Tibial nerve (tissue), 3 donors: ENCODE measurements at regions not wholly inside any gene's neighbourhood (a gene's known extent, or its start where the extent isn't known, plus 50 kb on each side); places are given as distances from the start of the nearest gene placed in this dataset.

ENCODE experiments used
- CTCF ChIP-seq, 5 experiments: fragments of 200-600 bp in 3 of 5; fragments of 450-650 bp in 2 of 5; sonication (generic) in 3 of 5; IDR thresholded peaks; one replicate each; pipeline ENCODE4 v1.5.1; 2016 to 2019; ENCODE audit warnings: antibody characterized with exemption in 5 of 5, mild to moderate bottlenecking in 3 of 5, moderate library complexity in 2 of 5
- POLR2A ChIP-seq, 2 donors: fragments of 450-650 bp; IDR thresholded peaks; one replicate each; pipeline ENCODE4 v1.6.1; 2017; ENCODE audit warnings: antibody characterized with exemption in 2 of 2, mild to moderate bottlenecking in 2 of 2, moderate library complexity in 2 of 2

- TF ChIP-seq CTCF (IDR thresholded peaks at IDR 0.05) (no peak), POLR2A (IDR thresholded peaks at IDR 0.05) (no peak)
These were observed 148.6 kb upstream of the INTU start for GRCh38 chr4:127484117-127484516.
